ES-I3 (cell line): ENCODE measurements at regions not wholly inside any gene's neighbourhood (a gene's known extent, or its start where the extent isn't known, plus 50 kb on each side); places are given as distances from the start of the nearest gene placed in this dataset.

ENCODE experiments used
- H3K36me3 ChIP-seq: 2 replicates; pipeline ENCODE4 v1.6.1; 2013; ENCODE audit warnings: mild to moderate bottlenecking, low read length, control low read depth, moderate library complexity; ENCODE audit not compliant: insufficient read depth
- H3K4me1 ChIP-seq: 2 replicates; pipeline ENCODE4 v1.6.1; 2013; ENCODE audit warnings: mild to moderate bottlenecking, control low read depth, low read length; ENCODE audit not compliant: insufficient read depth
- H3K9ac ChIP-seq: 2 replicates; pipeline ENCODE4 v1.6.1; 2013; ENCODE audit warnings: low read depth, mild to moderate bottlenecking, low read length, moderate library complexity
- H3K9me3 ChIP-seq: 2 replicates; pipeline ENCODE4 v1.6.1; 2013; ENCODE audit warnings: mild to moderate bottlenecking, low read length, moderate library complexity; ENCODE audit not compliant: control insufficient read depth, insufficient read depth

DNA sequence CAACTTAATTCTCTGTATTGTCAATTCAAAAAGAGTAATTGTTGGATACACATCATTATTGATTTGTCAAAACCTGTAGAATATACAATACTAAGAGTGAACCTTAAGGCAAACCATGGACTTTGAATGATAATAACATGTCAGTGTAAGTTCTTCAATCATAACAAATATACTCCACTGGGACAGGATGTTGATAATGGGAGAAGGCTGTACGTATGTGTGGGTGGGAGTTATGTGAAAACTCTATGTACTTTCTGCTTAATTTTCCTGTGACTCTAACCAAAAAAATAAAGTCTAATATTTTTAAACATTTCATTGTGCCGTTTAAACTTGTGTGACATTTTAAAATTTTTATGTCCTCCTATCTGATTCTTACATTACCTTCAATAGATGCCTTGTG, 526.7 kb downstream of the SUCLA2 start:
- Histone ChIP-seq H3K9ac (no peak overlapping the region), H3K9me3 (no peaks in the 10 kb centered on the region), H3K36me3 (no peaks in the 10 kb centered on the region), H3K4me1 (peaks cover 16% of the 10 kb centered on the region)

DNA sequence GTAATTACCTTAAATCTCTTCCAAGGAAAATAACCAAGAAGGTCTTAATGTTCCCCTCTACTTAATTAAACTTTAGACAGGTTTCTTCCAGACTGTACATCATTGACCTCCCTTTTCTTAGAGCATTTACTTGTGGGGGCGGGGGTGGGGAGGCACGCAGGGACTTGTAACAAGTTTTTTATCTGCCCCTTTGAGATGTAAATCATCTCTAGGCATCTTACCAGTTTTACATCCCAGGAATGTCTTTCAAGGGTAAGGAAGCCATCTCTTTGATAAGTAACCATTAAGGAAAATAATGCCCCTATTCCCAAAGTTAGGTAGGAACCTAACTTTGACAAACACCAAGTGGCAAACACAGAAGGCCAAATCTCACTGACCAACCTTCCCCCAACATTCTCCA, 528.6 kb downstream of the SUCLA2 start:
- Histone ChIP-seq H3K36me3 (no peaks in the 10 kb centered on the region), H3K9ac (no peak overlapping the region), H3K4me1 (peaks cover 16% of the 10 kb centered on the region), H3K9me3 (no peaks in the 10 kb centered on the region)

DNA sequence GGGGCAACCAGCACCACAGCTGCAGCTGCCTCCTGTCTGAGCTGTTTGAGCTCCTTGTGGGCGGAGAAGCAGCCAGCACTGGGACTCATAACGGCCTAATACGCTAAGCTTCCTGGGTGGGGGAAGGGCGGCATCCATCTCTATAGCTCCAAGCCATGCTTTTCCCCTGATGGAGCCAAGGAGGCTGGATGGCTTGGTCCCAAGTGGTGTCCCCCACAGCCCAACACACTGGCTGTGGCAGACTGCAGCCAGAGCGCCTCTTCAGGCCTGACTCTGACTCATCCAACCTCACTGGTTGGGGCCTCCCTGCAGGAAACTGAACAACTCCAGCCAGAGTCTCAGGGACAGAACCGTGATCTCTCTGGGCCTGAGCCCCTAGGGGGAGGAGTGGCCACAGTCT, 537.3 kb downstream of the SUCLA2 start:
- Histone ChIP-seq H3K9ac (no peak overlapping the region), H3K36me3 (no peaks in the 10 kb centered on the region), H3K9me3 (no peaks in the 10 kb centered on the region; the same call in 1 of the 2 replicates), H3K4me1 (peaks cover 9% of the 10 kb centered on the region)

DNA sequence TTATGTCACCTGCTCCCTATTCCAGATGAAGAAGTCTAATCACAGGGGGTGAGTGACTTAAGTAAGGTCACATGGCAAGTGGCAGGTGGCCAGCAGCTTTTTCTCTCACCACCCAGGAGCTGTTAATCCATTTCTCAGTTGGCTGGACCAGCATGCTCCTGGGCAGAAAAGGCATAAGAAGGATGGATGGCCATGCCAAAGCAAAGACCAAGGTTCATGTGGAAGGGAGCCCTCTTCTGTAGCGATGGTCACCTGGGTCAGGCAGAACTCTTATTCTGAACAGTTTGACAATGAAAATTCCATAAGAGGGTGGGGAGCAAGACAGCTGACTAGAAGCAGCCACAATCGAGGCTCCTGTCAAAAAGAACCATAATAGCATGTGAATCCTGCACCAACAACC, 538.1 kb downstream of the SUCLA2 start:
- H3K9me3 ChIP-seq, result no peaks in the 10 kb centered on the region; the same call in 1 of the 2 replicates
- no peaks in the 10 kb centered on the region for H3K36me3 ChIP-seq
- H3K9ac ChIP-seq, result no peak overlapping the region
- peaks cover 9% of the 10 kb centered on the region for H3K4me1 ChIP-seq

- H3K9ac ChIP-seq, result no peak overlapping the region
- H3K4me1 ChIP-seq, result peaks cover 9% of the 10 kb centered on the region
- no peaks in the 10 kb centered on the region for H3K36me3 ChIP-seq
- no peaks in the 10 kb centered on the region; the same call in 1 of the 2 replicates for H3K9me3 ChIP-seq
Measured at GRCh38 chr13:47461816-47462215, 539.3 kb downstream of the SUCLA2 start.

- H3K9ac ChIP-seq, result no peak overlapping the region
- no peaks in the 10 kb centered on the region for H3K36me3 ChIP-seq
- no peaks in the 10 kb centered on the region; the same call in 1 of the 2 replicates for H3K9me3 ChIP-seq
- peaks cover 17% of the 10 kb centered on the region for H3K4me1 ChIP-seq
Measured at GRCh38 chr13:47459512-47459911, 541.6 kb downstream of the SUCLA2 start.

DNA sequence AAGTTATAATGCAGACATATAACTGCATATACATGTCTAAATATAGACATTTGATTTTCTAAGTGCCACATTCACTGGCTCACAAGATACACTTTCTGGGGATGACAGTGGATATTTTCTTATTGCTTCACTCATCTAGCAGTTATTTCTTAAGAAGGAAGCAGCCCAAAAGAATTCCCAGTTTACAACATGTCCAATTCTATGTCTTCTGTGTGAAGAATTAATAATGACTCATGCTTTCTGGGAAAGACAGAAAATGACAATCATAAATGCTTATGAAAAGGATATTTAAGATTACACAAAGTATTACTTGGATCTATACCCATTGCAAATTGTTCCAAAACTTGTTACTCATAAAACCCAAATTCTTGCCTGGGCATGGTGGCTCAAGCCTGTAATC, 543.4 kb downstream of the SUCLA2 start:
- Histone ChIP-seq H3K9me3 (no peaks in the 10 kb centered on the region), H3K9ac (no peak overlapping the region), H3K36me3 (no peaks in the 10 kb centered on the region), H3K4me1 (peaks cover 13% of the 10 kb centered on the region; the same call in 1 of the 2 replicates)

DNA sequence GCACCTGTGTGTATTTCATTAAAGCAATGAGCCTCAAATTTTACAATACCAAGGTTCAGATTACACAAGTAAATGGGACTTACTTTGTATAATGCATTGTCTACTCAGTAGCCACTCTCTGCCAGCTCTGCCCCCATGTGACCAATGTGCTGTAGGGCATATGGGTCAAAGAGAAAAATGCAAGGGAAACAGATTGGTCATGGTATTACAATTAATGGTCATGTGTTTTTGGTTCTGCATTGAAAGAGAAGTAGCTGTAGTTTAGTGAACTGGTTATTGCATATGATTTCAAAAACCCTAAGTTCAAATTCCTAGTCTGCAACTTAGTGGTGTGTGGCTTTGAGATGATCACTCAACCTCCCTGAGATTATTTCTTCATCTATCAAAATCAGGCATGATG, 545.4 kb downstream of the SUCLA2 start:
- Histone ChIP-seq H3K9ac (no peak overlapping the region), H3K4me1 (peaks cover 13% of the 10 kb centered on the region; the same call in 1 of the 2 replicates), H3K36me3 (no peaks in the 10 kb centered on the region), H3K9me3 (no peaks in the 10 kb centered on the region)

DNA sequence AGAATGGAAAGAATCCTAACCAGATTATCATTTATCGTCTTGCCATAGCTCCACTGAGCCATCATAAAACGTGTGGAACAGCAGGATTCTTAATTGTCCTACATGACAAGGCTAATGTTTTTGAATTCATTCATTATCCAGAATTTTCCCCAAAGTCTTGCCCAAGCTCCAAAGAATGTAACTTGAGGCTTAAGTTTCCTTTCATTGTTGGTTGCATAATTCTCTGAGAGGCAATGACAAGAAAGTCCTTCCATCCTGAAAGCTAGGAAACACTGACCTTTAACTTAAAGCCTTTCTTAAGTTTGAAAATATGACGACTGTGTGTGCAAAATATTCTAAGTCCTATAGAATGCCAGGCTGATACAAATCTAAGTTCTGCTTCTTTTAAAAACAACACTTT, 546.1 kb downstream of the SUCLA2 start:
- H3K36me3 ChIP-seq, result no peaks in the 10 kb centered on the region
- peaks cover 13% of the 10 kb centered on the region; the same call in 1 of the 2 replicates for H3K4me1 ChIP-seq
- no peak overlapping the region for H3K9ac ChIP-seq
- no peaks in the 10 kb centered on the region for H3K9me3 ChIP-seq

- no peaks in the 10 kb centered on the region for H3K9me3 ChIP-seq
- H3K9ac ChIP-seq, result no peak overlapping the region
- no peaks in the 10 kb centered on the region for H3K36me3 ChIP-seq
- no peaks in the 10 kb centered on the region for H3K4me1 ChIP-seq
Measured at GRCh38 chr13:47437406-47437805, 540.6 kb upstream of the HTR2A start.

DNA sequence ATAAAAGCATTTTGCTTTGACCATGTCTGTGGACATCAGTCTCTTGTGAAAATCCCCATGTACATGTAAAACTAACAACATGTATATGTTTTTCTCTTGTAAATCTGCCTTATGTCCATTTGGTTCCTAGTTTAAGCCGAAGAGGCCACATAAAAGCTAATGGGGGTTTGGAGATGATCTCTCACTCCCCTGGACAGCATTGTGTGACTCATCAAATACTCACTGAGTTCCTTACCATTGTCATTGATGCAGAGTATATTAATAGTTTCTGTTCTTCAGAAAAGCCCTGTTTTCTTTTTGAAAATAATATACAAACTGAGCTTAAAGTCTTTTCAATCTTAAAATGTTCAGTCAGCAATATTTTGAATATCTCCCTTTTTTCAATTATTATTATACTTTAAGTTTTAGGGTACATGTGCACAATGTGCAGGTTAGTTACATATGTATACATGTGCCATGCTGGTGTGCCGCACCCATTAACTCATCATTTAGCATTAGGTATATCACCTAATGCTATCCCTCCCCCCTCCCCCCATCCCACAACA, 536.7 kb upstream of the HTR2A start:
- H3K9ac ChIP-seq, result no peak overlapping the region
- no peaks in the 10 kb centered on the region for H3K36me3 ChIP-seq
- no peaks in the 10 kb centered on the region for H3K9me3 ChIP-seq
- H3K4me1 ChIP-seq, result no peaks in the 10 kb centered on the region

DNA sequence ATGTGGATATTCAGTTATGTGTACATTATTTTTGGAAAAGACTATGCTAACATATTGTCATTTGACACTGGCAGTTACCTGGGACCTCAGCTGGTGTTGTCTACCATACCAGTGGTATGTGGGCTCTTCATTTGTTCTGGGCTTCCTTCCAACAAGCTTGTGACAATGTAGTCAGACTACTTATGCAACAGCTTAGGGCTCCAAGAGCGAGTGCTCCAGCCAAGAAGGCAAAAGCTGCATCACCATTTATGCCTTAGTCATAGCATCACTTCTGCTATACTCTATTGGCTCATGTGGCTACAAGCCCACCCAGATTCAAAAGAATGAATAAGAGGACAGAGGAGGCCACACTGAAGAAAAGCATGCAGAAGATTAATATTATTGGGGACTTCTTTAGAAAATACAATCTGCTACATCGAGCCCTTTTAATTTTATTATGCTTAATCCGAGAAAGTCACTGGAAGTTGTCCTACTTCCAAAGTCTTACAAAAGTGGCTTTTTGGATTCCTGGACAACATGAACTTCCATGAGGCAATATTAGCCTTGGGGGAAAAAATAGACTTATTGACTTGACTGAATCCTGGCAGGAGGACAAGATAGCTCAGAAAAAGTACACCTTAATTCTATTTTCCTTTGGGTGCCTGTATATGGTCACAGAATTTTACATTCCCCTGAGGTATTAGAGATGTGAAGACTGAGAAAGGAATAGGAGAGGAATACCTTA, 529.4 kb upstream of the HTR2A start:
- no peaks in the 10 kb centered on the region for H3K36me3 ChIP-seq
- H3K9ac ChIP-seq, result no peak overlapping the region
- no peaks in the 10 kb centered on the region for H3K4me1 ChIP-seq
- H3K9me3 ChIP-seq, result no peaks in the 10 kb centered on the region

DNA sequence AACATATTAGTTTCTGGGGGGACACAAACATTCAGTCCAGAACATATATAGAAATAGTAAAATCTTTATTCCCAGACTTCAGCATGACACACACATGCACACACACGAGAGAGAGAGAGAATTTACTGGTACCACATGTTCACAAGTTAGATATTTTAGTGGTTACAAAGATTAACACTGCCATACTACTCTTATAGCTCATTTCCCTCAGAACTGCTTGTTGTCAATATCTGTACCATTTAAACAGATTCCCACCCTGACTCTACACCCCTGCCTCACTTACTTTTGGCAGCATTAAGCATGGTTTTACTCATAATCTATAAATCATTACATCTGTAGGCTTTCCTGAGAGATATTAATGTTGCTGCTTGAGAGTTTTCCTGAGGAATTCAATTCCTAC, 524.7 kb upstream of the HTR2A start:
- Histone ChIP-seq H3K9me3 (no peaks in the 10 kb centered on the region; the same call in 1 of the 2 replicates), H3K4me1 (no peaks in the 10 kb centered on the region), H3K9ac (no peak overlapping the region), H3K36me3 (no peaks in the 10 kb centered on the region)

- no peaks in the 10 kb centered on the region; the same call in 1 of the 2 replicates for H3K9me3 ChIP-seq
- H3K9ac ChIP-seq, result no peak overlapping the region
- H3K36me3 ChIP-seq, result no peaks in the 10 kb centered on the region
Measured at GRCh38 chr13:47420568-47420967, 523.7 kb upstream of the HTR2A start.

GRCh38 chr13:47420020-47420419, 523.2 kb upstream of the HTR2A start:
- Histone ChIP-seq H3K4me1 (no peaks in the 10 kb centered on the region), H3K9me3 (no peaks in the 10 kb centered on the region; the same call in 1 of the 2 replicates), H3K9ac (no peak overlapping the region)

More at GRCh38 chr13:47420568-47420967, 523.7 kb upstream of the HTR2A start:
- H3K4me1 ChIP-seq, result no peaks in the 10 kb centered on the region

More at GRCh38 chr13:47420020-47420419, 523.2 kb upstream of the HTR2A start:
- H3K36me3 ChIP-seq, result no peaks in the 10 kb centered on the region
